SK-N-SH treated with all-trans-retinoic acid at 6 μM for 48 hours (cell line): ENCODE measurements at regions not wholly inside any gene's neighbourhood (a gene's known extent, or its start where the extent isn't known, plus 50 kb on each side); places are given as distances from the start of the nearest gene placed in this dataset.
"Not testable (repeated sequence)": the region's sequence is repeated elsewhere in the genome, so short reads cannot be mapped to it uniquely, and the experiment has no call there.

Source experiments
- ARNTL ChIP-seq: fragments of 450-650 bp; formaldehyde crosslinking; IDR thresholded peaks from 2 replicates; pipeline ENCODE4 v1.5.0; 2020; ENCODE audit warnings: low read depth, mild to moderate bottlenecking, moderate library complexity, borderline replicate concordance
- BACH2 ChIP-seq: fragments of 250-450 bp; sonication (Bioruptor Pico); IDR thresholded peaks from 2 replicates; pipeline ENCODE4 v1.9.0; 2021; ENCODE audit warnings: mild to moderate bottlenecking, borderline replicate concordance
- CSDC2 ChIP-seq: fragments of 250-450 bp; sonication (Bioruptor Pico); IDR thresholded peaks from 2 replicates; pipeline ENCODE4 v1.5.0; 2020; ENCODE audit warnings: mild to moderate bottlenecking, moderate library complexity
- CSRNP3 ChIP-seq: fragments of 250-450 bp; sonication (Bioruptor Pico); IDR thresholded peaks from 2 replicates; pipeline ENCODE4 v1.5.1; 2021; ENCODE audit warnings: mild to moderate bottlenecking, moderate library complexity
- ESRRG ChIP-seq: fragments of 250-450 bp; sonication (Bioruptor Pico); IDR thresholded peaks from 2 replicates; pipeline ENCODE4 v1.6.1; 2021; ENCODE audit warnings: mild to moderate bottlenecking
- ISL1 ChIP-seq: fragments of 250-450 bp; sonication (Bioruptor Pico); IDR thresholded peaks from 2 replicates; pipeline ENCODE4 v2.1.2; 2022; ENCODE audit warnings: mild to moderate bottlenecking, moderate library complexity
- POU6F1 ChIP-seq: fragments of 250-450 bp; sonication (Bioruptor Pico); IDR thresholded peaks from 2 replicates; pipeline ENCODE4 v1.8.0; 2021; ENCODE audit warnings: low read depth, mild to moderate bottlenecking, moderate library complexity, borderline replicate concordance
- RARB ChIP-seq: fragments of 250-450 bp; sonication (Bioruptor Pico); IDR thresholded peaks from 2 replicates; pipeline ENCODE4 v1.8.0; 2021; ENCODE audit warnings: mild to moderate bottlenecking, moderate library complexity
- TOX ChIP-seq: fragments of 250-450 bp; sonication (Bioruptor Pico); IDR thresholded peaks from 2 replicates; pipeline ENCODE4 v1.8.0; 2021; ENCODE audit warnings: mild to moderate bottlenecking, moderate library complexity, borderline replicate concordance
- TSHZ2 ChIP-seq: fragments of 250-450 bp; sonication (Bioruptor Pico); IDR thresholded peaks from 2 replicates; pipeline ENCODE4 v1.5.0; 2020; ENCODE audit warnings: mild to moderate bottlenecking, moderate library complexity
- ZC3H10 ChIP-seq: fragments of 250-450 bp; sonication (Bioruptor Pico); IDR thresholded peaks from 2 replicates; pipeline ENCODE4 v1.5.1; 2021; ENCODE audit warnings: mild to moderate bottlenecking, moderate library complexity
- ZFP30 ChIP-seq: fragments of 450-650 bp; formaldehyde crosslinking; IDR thresholded peaks from 2 replicates; pipeline ENCODE4 v1.5.0; 2022; ENCODE audit warnings: mild to moderate bottlenecking, moderate library complexity
- ZNF565 ChIP-seq: fragments of 450-650 bp; formaldehyde crosslinking; conservative IDR thresholded peaks from 2 replicates; pipeline ENCODE4 v1.5.0; 2020; ENCODE audit warnings: low read depth, mild to moderate bottlenecking, moderate library complexity

- not testable (repeated sequence) for TF ChIP-seq RARB (CRISPR knock-in tag); ZNF565 (CRISPR knock-in tag); CSRNP3 (CRISPR knock-in tag); ISL1 (CRISPR knock-in tag); TSHZ2 (CRISPR knock-in tag); CSDC2 (CRISPR knock-in tag); TOX; POU6F1 (CRISPR knock-in tag); ZC3H10; BACH2; ZFP30 (CRISPR knock-in tag); ARNTL (CRISPR knock-in tag); ESRRG (CRISPR knock-in tag)
These were observed 1022.9 kb downstream of the RAPGEF2 start for GRCh38 chr4:160125576-160126287.
